Lower leg skin (tissue), 4 donors: ENCODE measurements at regions not wholly inside any gene's neighbourhood (a gene's known extent, or its start where the extent isn't known, plus 50 kb on each side); places are given as distances from the start of the nearest gene placed in this dataset.

Experiments used
- DNase-seq, 2 donors: peaks; one replicate each; pipeline ENCODE4 v3.0.0-alpha.2; 2019; ENCODE audit warnings: low spot score in 2 of 2
- H3K4me3 ChIP-seq: fragments of 200-600 bp; sonication (generic); 2 replicates; pipeline ENCODE4 v1.5.1; 2017; ENCODE audit warnings: mild to moderate bottlenecking, low read depth; ENCODE audit not compliant: poor library complexity, severe bottlenecking
- CTCF ChIP-seq, 3 donors: fragments of 450-650 bp; IDR thresholded peaks; one replicate each; pipeline ENCODE4 v1.5.1; 2016; ENCODE audit warnings: antibody characterized with exemption in 3 of 3, mild to moderate bottlenecking in 3 of 3, moderate library complexity in 2 of 3
- POLR2A ChIP-seq, 2 donors: fragments of 450-650 bp; IDR thresholded peaks; one replicate each; pipeline ENCODE4 v1.6.1; 2016 to 2017; ENCODE audit warnings: antibody characterized with exemption in 2 of 2, mild to moderate bottlenecking in 1 of 2, moderate library complexity in 1 of 2
- WGBS, 2 donors: methylation state at CpG; one replicate each; pipeline ENCODE4 v1.1.5; 2018; 5-methylcytosine and 5-hydroxymethylcytosine counted together
- intact Hi-C: fragments of 100-400 bp; cut with DNase I; formaldehyde crosslinking; loops from one replicate; pipeline ENCODE4 v1.15.0; 2023; ENCODE audit warnings: low total_unique reads

- DNase-seq: no peak
These were observed 158.3 kb upstream of the MAP3K1 start for GRCh38 chr5:56656846-56657726.

GRCh38 chr5:56651893-56652292 is 163.5 kb upstream of the MAP3K1 start:
- intact Hi-C loops: no loop called here
- TF ChIP-seq POLR2A (IDR thresholded peaks at IDR 0.05): no peak
- TF ChIP-seq CTCF (IDR thresholded peaks at IDR 0.05): no peak
- H3K4me3 ChIP-seq: no peak overlapping the region
- no peak for DNase-seq

More at GRCh38 chr5:56656846-56657726, 158.3 kb upstream of the MAP3K1 start:
- intact Hi-C loops: no loop called here
- WGBS, 2 donors: 86 to 87% methylated on average over 2 of the region's 2 CpGs
- TF ChIP-seq POLR2A (IDR thresholded peaks at IDR 0.05) (no peak), CTCF (IDR thresholded peaks at IDR 0.05) (no peak)
- H3K4me3 ChIP-seq: no peak overlapping the region

- H3K4me3 ChIP-seq: no peak overlapping the region
- intact Hi-C loops: no loop called here
- no peak for TF ChIP-seq CTCF (IDR thresholded peaks at IDR 0.05)
- TF ChIP-seq POLR2A (IDR thresholded peaks at IDR 0.05): no peak
- 83 to 85% methylated on average over 4 of the region's 4 CpGs for WGBS, 2 donors
- DNase-seq: no peak
These were observed 165.0 kb upstream of the MAP3K1 start for GRCh38 chr5:56650386-56650785.

GRCh38 chr5:56649569-56649968 is 165.8 kb upstream of the MAP3K1 start:
- TF ChIP-seq CTCF (IDR thresholded peaks at IDR 0.05) (no peak), POLR2A (IDR thresholded peaks at IDR 0.05) (no peak)
- intact Hi-C loops: loop anchor here (5.0 kb wide), 1 partner anchor 182 kb away; no protein-coding TSS in a partner anchor
- H3K4me3 ChIP-seq: no peak overlapping the region
- DNase-seq: no peak
- 17 to 27% methylated on average over 4 of the region's 4 CpGs for WGBS, 2 donors

GRCh38 chr5:56648460-56649034 is 166.8 kb upstream of the MAP3K1 start:
- WGBS, 2 donors: 86 to 89% methylated on average over 2 of the region's 2 CpGs
- DNase-seq: no peak
- H3K4me3 ChIP-seq: no peak overlapping the region
- intact Hi-C loops: loop anchor here (5.0 kb wide), 1 partner anchor 181 kb away; no protein-coding TSS in a partner anchor
- no peak for TF ChIP-seq CTCF (IDR thresholded peaks at IDR 0.05)
- no peak for TF ChIP-seq POLR2A (IDR thresholded peaks at IDR 0.05)
